ENCODE measurements at regions not wholly inside any gene's neighbourhood (a gene's known extent, or its start where the extent isn't known, plus 50 kb on each side); places are given as distances from the start of the nearest gene placed in this dataset.

DNA sequence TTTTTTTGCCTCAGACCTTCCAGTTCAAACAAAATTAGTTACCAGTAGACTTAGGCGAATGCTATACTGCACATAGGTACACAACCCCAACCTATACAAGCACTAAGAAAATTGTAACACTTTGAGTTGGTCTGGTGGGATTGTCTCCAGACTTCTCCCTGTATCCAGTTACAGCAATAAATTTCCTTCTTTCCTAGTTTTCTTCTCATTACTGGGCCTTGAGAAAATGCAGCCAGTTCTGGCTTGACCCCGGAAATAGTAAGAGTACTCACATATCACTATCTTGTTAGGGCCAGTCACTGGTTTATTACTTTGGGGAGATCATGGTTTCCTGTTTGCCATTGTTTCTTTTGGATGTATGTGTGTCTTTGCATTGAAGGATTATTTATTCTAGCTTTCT is 868.4 kb downstream of the DIPK2A start:
- TF ChIP-seq, protein P1, sequence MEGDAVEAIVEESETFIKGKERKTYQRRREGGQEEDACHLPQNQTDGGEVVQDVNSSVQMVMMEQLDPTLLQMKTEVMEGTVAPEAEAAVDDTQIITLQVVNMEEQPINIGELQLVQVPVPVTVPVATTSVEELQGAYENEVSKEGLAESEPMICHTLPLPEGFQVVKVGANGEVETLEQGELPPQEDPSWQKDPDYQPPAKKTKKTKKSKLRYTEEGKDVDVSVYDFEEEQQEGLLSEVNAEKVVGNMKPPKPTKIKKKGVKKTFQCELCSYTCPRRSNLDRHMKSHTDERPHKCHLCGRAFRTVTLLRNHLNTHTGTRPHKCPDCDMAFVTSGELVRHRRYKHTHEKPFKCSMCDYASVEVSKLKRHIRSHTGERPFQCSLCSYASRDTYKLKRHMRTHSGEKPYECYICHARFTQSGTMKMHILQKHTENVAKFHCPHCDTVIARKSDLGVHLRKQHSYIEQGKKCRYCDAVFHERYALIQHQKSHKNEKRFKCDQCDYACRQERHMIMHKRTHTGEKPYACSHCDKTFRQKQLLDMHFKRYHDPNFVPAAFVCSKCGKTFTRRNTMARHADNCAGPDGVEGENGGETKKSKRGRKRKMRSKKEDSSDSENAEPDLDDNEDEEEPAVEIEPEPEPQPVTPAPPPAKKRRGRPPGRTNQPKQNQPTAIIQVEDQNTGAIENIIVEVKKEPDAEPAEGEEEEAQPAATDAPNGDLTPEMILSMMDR (IDR thresholded peaks at IDR 0.05): no peak
- TF ChIP-seq POLR2AphosphoS5 (IDR thresholded peaks at IDR 0.05): no peak
- TF ChIP-seq POLR2A (IDR thresholded peaks at IDR 0.05): no peak
